SK-N-SH treated with all-trans-retinoic acid at 6 μM for 48 hours (cell line): ENCODE measurements at regions not wholly inside any gene's neighbourhood (a gene's known extent, or its start where the extent isn't known, plus 50 kb on each side); places are given as distances from the start of the nearest gene placed in this dataset.

Experiments used
- ATAC-seq: fragments of 200-7000 bp; cut with Tn5 transposase; 3 replicates; pipeline ENCODE4 v1.9.1; 2020; ENCODE audit warnings: mild to moderate bottlenecking, moderate library complexity
- ARNTL ChIP-seq: fragments of 450-650 bp; formaldehyde crosslinking; IDR thresholded peaks from 2 replicates; pipeline ENCODE4 v1.5.0; 2020; ENCODE audit warnings: low read depth, mild to moderate bottlenecking, moderate library complexity, borderline replicate concordance
- BACH2 ChIP-seq: fragments of 250-450 bp; sonication (Bioruptor Pico); IDR thresholded peaks from 2 replicates; pipeline ENCODE4 v1.9.0; 2021; ENCODE audit warnings: mild to moderate bottlenecking, borderline replicate concordance
- CSDC2 ChIP-seq: fragments of 250-450 bp; sonication (Bioruptor Pico); IDR thresholded peaks from 2 replicates; pipeline ENCODE4 v1.5.0; 2020; ENCODE audit warnings: mild to moderate bottlenecking, moderate library complexity
- ESRRG ChIP-seq: fragments of 250-450 bp; sonication (Bioruptor Pico); IDR thresholded peaks from 2 replicates; pipeline ENCODE4 v1.6.1; 2021; ENCODE audit warnings: mild to moderate bottlenecking
- GLIS3 ChIP-seq: fragments of 250-450 bp; sonication (Bioruptor Pico); IDR thresholded peaks from 2 replicates; pipeline ENCODE4 v1.5.0; 2020; ENCODE audit warnings: mild to moderate bottlenecking, moderate library complexity
- ISL1 ChIP-seq: fragments of 250-450 bp; sonication (Bioruptor Pico); IDR thresholded peaks from 2 replicates; pipeline ENCODE4 v2.1.2; 2022; ENCODE audit warnings: mild to moderate bottlenecking, moderate library complexity
- OSR1 ChIP-seq: fragments of 250-450 bp; sonication (Bioruptor Pico); IDR thresholded peaks from 2 replicates; pipeline ENCODE4 v1.8.0; 2022; ENCODE audit warnings: moderate library complexity, mild to moderate bottlenecking, inconsistent platforms
- PPARA ChIP-seq: fragments of 250-450 bp; sonication (Bioruptor Pico); IDR thresholded peaks from 2 replicates; pipeline ENCODE4 v1.5.0; 2020; ENCODE audit warnings: mild to moderate bottlenecking, borderline replicate concordance
- TCF4 ChIP-seq: fragments of 250-450 bp; sonication (Bioruptor Pico); IDR thresholded peaks from 2 replicates; pipeline ENCODE4 v1.8.0; 2021; ENCODE audit warnings: mild to moderate bottlenecking, moderate library complexity, borderline replicate concordance
- TOX ChIP-seq: fragments of 250-450 bp; sonication (Bioruptor Pico); IDR thresholded peaks from 2 replicates; pipeline ENCODE4 v1.8.0; 2021; ENCODE audit warnings: mild to moderate bottlenecking, moderate library complexity, borderline replicate concordance
- ZC3H10 ChIP-seq: fragments of 250-450 bp; sonication (Bioruptor Pico); IDR thresholded peaks from 2 replicates; pipeline ENCODE4 v1.5.1; 2021; ENCODE audit warnings: mild to moderate bottlenecking, moderate library complexity
- ZFP3 ChIP-seq: fragments of 250-450 bp; sonication (Bioruptor Pico); IDR thresholded peaks from 2 replicates; pipeline ENCODE4 v1.5.0; 2020; ENCODE audit warnings: mild to moderate bottlenecking, moderate library complexity
- ZFP30 ChIP-seq: fragments of 450-650 bp; formaldehyde crosslinking; IDR thresholded peaks from 2 replicates; pipeline ENCODE4 v1.5.0; 2022; ENCODE audit warnings: mild to moderate bottlenecking, moderate library complexity
- ZNF8 ChIP-seq: fragments of 450-650 bp; formaldehyde crosslinking; IDR thresholded peaks from 2 replicates; pipeline ENCODE4 v1.5.0; 2020; ENCODE audit warnings: mild to moderate bottlenecking, moderate library complexity
- TF ChIP-seq, protein P1 (sequence below): fragments of 250-450 bp; sonication (Bioruptor Pico); IDR thresholded peaks from 2 replicates; pipeline ENCODE4 v1.8.0; 2020; ENCODE audit warnings: mild to moderate bottlenecking, moderate library complexity, borderline replicate concordance
- TF ChIP-seq, protein P2 (sequence below): fragments of 250-450 bp; sonication (Bioruptor Pico); IDR thresholded peaks from 2 replicates; pipeline ENCODE4 v1.8.0; 2021; ENCODE audit warnings: low read depth, mild to moderate bottlenecking, moderate library complexity, borderline replicate concordance
- TF ChIP-seq, protein P3 (sequence below): fragments of 250-450 bp; sonication (Bioruptor Pico); IDR thresholded peaks from 2 replicates; pipeline ENCODE4 v1.5.1; 2021; ENCODE audit warnings: mild to moderate bottlenecking, moderate library complexity
- TF ChIP-seq, protein P4 (sequence below): fragments of 250-450 bp; sonication (Bioruptor Pico); IDR thresholded peaks from 2 replicates; pipeline ENCODE4 v1.5.0; 2020; ENCODE audit warnings: mild to moderate bottlenecking, moderate library complexity

DNA sequence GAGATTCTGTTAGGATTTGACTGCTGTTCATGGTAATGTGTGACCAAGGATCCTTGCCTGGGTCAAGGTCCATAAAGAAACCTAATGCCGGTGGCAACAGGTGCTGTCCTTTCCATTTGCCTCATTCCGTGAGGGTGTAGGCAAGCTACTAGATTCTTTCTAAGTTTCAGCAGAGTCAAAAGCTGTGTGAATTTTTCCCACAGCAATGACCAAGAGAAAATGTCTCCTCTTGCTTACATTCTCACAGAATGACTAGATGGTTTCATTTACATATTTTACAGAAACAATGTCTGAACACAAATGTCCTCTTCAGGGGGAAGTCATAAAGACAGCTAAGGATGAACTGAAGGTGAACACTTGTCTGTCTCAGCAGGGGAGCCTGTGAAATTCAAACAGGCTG, 75.3 kb upstream of the SV2C start (continued):
- TF ChIP-seq OSR1 (CRISPR knock-in tag) = no peak
- no peak for TF ChIP-seq ARNTL (CRISPR knock-in tag)
- TF ChIP-seq ZC3H10 (CRISPR knock-in tag) = no peak
- TF ChIP-seq, protein P1, sequence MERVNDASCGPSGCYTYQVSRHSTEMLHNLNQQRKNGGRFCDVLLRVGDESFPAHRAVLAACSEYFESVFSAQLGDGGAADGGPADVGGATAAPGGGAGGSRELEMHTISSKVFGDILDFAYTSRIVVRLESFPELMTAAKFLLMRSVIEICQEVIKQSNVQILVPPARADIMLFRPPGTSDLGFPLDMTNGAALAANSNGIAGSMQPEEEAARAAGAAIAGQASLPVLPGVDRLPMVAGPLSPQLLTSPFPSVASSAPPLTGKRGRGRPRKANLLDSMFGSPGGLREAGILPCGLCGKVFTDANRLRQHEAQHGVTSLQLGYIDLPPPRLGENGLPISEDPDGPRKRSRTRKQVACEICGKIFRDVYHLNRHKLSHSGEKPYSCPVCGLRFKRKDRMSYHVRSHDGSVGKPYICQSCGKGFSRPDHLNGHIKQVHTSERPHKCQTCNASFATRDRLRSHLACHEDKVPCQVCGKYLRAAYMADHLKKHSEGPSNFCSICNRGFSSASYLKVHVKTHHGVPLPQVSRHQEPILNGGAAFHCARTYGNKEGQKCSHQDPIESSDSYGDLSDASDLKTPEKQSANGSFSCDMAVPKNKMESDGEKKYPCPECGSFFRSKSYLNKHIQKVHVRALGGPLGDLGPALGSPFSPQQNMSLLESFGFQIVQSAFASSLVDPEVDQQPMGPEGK (CRISPR knock-in tag) = no peak

DNA sequence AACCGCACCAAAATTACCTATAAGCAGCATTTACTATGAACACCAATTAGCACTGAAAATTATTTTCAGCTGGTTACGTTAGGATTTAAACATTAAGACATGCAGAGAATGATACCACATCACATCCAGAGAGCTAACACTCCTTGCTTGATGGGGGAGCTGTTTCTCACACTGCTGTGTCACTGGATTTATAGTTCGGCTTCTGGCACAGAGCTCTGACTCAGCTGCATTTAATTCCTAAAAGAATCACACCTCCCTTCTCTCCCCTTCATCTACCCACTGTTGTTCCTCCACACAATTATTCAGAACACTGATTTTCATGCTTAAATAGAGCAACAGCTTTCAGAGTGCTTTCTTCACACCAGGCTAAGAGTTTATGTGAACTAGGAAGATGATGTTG, 82.6 kb upstream of the SV2C start:
- TF ChIP-seq ZFP30 (CRISPR knock-in tag) (no peak), ESRRG (CRISPR knock-in tag) (no peak), TCF4 (CRISPR knock-in tag) (no peak), ARNTL (CRISPR knock-in tag) (no peak), TOX (CRISPR knock-in tag) (no peak), ZC3H10 (CRISPR knock-in tag) (no peak), PPARA (CRISPR knock-in tag) (no peak)
- TF ChIP-seq, protein P2, sequence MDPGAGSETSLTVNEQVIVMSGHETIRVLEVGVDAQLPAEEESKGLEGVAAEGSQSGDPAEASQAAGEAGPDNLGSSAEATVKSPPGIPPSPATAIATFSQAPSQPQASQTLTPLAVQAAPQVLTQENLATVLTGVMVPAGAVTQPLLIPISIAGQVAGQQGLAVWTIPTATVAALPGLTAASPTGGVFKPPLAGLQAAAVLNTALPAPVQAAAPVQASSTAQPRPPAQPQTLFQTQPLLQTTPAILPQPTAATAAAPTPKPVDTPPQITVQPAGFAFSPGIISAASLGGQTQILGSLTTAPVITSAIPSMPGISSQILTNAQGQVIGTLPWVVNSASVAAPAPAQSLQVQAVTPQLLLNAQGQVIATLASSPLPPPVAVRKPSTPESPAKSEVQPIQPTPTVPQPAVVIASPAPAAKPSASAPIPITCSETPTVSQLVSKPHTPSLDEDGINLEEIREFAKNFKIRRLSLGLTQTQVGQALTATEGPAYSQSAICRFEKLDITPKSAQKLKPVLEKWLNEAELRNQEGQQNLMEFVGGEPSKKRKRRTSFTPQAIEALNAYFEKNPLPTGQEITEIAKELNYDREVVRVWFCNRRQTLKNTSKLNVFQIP (CRISPR knock-in tag) = no peak
- TF ChIP-seq, protein P3, sequence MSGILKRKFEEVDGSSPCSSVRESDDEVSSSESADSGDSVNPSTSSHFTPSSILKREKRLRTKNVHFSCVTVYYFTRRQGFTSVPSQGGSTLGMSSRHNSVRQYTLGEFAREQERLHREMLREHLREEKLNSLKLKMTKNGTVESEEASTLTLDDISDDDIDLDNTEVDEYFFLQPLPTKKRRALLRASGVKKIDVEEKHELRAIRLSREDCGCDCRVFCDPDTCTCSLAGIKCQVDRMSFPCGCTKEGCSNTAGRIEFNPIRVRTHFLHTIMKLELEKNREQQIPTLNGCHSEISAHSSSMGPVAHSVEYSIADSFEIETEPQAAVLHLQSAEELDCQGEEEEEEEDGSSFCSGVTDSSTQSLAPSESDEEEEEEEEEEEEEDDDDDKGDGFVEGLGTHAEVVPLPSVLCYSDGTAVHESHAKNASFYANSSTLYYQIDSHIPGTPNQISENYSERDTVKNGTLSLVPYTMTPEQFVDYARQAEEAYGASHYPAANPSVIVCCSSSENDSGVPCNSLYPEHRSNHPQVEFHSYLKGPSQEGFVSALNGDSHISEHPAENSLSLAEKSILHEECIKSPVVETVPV (CRISPR knock-in tag) = no peak
- TF ChIP-seq, all 23 proteins: peak for 0
- ATAC-seq = no peak

DNA sequence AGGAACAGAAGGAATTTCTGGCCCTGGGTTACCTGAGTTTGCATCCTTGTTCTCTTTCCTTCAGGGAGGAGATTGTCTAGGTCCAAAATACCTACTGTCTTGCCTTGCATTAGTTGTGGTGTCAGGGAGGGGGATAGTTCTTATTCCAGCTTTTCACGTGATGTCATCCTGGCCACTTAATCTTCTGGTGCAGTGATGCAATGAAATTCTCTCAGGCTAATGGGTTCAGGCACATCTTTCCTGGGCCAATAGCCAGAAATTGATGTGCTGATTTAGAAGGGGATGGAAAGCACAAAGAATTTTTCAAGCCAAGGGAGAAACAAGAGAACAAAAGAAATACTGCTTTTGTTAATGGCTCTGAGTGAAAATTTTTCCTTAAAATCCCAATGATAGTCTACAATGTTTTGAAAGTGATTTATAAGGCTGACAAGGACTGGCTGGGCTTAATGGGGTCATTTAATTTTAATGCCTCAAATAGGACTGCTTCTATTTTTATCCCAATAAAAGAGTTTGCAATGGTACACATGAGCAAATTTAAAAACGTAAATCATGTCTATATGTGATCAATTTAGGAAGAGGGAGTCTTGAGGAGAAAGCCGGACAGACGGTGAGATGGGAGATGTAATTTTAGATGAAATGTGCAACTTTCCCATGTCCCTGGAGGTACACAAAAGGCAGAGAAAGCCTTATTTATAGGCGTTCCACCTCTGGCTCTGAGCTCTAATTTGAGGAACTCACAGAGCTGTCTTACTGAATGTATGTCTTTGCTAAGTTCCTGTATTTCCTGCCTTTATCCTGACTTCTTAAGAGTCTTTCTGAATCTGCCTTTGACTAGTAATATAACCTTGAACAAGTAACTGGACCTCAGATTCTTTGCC, 89.3 kb upstream of the SV2C start:
- ATAC-seq = no peak
- TF ChIP-seq TOX (CRISPR knock-in tag) (no peak), CSDC2 (CRISPR knock-in tag) (no peak), ZC3H10 (CRISPR knock-in tag) (no peak), ISL1 (CRISPR knock-in tag) (peak; percentile 86), ARNTL (CRISPR knock-in tag) (no peak)
- TF ChIP-seq, all 23 proteins: peak for 1

DNA sequence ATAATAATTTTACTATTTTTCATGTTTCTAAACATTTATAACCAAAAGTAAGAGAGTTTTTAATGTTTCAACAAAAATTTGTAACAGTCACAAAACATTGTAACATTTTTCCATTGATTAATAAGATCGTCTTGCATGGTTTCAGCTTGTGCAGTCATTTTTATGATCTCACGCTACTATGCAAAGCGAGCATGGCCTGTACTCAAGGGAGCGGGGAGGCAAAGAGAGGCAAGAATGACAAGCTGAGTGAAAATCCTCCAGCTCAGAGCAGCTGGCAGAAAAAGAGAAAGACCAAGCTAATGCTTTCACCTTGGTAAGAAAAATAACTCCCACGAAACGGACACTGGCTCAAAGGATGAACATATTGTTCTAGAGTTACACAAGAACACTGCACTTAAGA, 90.0 kb upstream of the SV2C start:
- ATAC-seq = no peak
- TF ChIP-seq ZNF8 (CRISPR knock-in tag) = no peak
- no peak for TF ChIP-seq TCF4 (CRISPR knock-in tag)
- TF ChIP-seq ZC3H10 (CRISPR knock-in tag) = no peak
- no peak for TF ChIP-seq ARNTL (CRISPR knock-in tag)
- no peak for TF ChIP-seq ZFP30 (CRISPR knock-in tag)
- TF ChIP-seq, protein P3 (CRISPR knock-in tag) = no peak
- no peak for TF ChIP-seq ZFP3 (CRISPR knock-in tag)
- TF ChIP-seq PPARA (CRISPR knock-in tag) = no peak
- no peak for TF ChIP-seq BACH2 (CRISPR knock-in tag)
- TF ChIP-seq, protein P1 (CRISPR knock-in tag) = no peak
- no peak for TF ChIP-seq GLIS3 (CRISPR knock-in tag)
- TF ChIP-seq CSDC2 (CRISPR knock-in tag) = no peak
- TF ChIP-seq ISL1 (CRISPR knock-in tag) = no peak
- TF ChIP-seq, protein P4, sequence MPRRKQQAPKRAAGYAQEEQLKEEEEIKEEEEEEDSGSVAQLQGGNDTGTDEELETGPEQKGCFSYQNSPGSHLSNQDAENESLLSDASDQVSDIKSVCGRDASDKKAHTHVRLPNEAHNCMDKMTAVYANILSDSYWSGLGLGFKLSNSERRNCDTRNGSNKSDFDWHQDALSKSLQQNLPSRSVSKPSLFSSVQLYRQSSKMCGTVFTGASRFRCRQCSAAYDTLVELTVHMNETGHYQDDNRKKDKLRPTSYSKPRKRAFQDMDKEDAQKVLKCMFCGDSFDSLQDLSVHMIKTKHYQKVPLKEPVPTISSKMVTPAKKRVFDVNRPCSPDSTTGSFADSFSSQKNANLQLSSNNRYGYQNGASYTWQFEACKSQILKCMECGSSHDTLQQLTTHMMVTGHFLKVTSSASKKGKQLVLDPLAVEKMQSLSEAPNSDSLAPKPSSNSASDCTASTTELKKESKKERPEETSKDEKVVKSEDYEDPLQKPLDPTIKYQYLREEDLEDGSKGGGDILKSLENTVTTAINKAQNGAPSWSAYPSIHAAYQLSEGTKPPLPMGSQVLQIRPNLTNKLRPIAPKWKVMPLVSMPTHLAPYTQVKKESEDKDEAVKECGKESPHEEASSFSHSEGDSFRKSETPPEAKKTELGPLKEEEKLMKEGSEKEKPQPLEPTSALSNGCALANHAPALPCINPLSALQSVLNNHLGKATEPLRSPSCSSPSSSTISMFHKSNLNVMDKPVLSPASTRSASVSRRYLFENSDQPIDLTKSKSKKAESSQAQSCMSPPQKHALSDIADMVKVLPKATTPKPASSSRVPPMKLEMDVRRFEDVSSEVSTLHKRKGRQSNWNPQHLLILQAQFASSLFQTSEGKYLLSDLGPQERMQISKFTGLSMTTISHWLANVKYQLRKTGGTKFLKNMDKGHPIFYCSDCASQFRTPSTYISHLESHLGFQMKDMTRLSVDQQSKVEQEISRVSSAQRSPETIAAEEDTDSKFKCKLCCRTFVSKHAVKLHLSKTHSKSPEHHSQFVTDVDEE (CRISPR knock-in tag) = no peak
